ENCODE measurements at regions not wholly inside any gene's neighbourhood (a gene's known extent, or its start where the extent isn't known, plus 50 kb on each side); places are given as distances from the start of the nearest gene placed in this dataset.

- no peak for DNase-seq
Observed at GRCh38 chr18:39843546-39843945, 2111.5 kb upstream of the PIK3C3 start.

GRCh38 chr18:39842366-39842914 is 2112.6 kb upstream of the PIK3C3 start:
- no peak for DNase-seq

- peak; percentile 60 for DNase-seq
Observed at GRCh38 chr18:39841482-39842365, 2113.3 kb upstream of the PIK3C3 start.

GRCh38 chr18:39840856-39841481 is 2114.1 kb upstream of the PIK3C3 start:
- peak; percentile 60 for DNase-seq

GRCh38 chr18:39840406-39840805 is 2114.6 kb upstream of the PIK3C3 start:
- DNase-seq: peak; percentile 55

DNA sequence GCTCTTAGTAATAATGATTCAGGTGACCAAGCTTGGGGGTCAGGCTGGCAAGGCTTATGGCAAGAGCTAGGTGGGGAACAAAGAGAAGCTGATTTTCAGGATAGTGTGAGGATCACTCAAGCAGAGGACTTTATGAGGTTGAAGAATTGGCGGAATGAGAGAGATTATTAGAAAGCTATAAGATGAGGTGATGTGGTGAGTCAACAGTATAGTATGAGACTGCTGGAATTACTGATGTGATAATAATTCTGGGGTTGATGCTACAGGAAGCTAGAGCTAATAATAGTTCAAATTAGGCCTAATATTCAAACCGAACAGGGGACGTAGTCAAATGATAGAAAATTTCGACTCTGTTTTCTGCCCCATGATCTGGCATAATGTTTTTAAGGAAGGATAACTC is 2115.3 kb upstream of the PIK3C3 start:
- no peak for DNase-seq

DNA sequence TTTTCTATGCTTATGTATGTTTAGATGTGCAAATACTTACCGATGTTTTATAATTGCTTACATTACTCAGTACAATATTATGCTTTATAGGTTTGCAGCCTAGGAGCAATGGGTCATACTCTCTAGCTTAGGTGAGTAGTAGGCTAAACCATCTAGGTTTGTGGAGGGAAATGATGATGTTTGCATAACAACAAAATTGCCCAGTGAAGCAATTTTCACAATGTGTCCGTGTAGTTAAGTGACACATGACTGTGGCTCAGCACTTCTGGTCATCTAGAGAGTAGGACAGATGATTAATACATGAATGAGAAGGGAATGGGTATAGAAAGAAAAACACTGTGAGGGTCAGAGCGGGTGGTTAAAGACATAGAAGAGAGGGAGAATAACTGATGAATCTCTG is 2116.2 kb upstream of the PIK3C3 start:
- no peak for DNase-seq

- no peak for DNase-seq
Observed at GRCh38 chr18:39835303-39836030, 2119.6 kb upstream of the PIK3C3 start.

DNA sequence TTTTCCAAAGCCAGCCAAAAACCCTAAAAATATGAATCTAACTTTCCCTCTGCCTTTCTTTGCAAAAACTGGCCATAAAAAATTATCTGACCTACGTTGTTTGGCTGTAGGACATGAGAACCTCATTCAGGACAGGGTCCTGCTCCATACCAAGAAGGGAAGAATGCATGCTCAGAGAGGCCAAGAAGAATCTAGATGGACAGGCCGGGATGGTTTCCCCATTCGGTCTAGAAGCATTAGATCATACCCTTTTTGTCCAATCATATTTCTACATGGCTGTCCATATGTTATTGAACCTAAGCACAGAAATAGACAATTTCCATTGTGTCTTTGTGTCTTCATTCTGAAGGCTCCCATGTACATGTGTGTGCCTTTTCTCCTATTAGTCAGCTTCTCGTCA is 2120.4 kb upstream of the PIK3C3 start:
- DNase-seq: no peak

GRCh38 chr18:39825485-39826150 is 2129.4 kb upstream of the PIK3C3 start:
- no peak for DNase-seq

GRCh38 chr18:39806525-39806924 is 2148.5 kb upstream of the PIK3C3 start:
- no peak for DNase-seq

DNA sequence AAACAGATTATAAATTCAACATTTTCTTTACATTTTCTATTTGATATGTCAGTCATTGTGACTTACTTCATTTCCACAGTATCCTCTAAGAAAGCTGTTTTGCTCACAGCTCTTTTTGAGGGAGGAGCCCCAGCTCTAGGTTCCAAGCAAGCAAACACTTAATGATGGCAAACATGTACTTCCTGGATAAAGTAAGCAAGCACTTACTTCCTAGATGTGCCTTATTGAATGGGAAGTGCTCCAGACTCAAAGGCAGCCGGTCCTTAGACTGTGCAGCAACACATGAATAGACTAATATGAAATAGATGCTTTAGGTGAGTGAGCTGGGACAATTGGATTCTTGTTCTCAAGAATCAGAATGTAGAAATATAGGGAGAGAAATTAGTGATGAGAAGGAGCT is 2149.8 kb upstream of the PIK3C3 start:
- DNase-seq: no peak

- no peak for DNase-seq
Observed at GRCh38 chr18:39802648-39803229, 2152.3 kb upstream of the PIK3C3 start.

DNA sequence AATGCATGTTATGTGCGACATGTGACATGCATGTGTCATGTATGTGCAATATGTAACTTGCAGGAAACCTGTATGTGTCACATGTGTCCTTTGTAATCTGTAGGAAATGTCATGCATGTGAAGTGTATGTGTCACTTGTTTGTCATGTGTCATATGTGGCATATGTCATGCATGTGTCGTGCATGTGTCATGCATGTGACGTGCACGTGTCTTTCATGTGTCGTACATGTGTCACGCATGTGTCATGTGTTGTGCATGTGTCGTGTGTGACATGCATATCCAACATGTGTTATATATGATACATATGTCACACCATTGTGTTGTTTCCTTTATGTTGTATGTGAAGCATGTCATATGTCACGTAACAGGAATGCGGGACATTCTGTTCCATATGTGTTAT is 2153.2 kb upstream of the PIK3C3 start:
- DNase-seq: peak; percentile 8

- DNase-seq: no peak
Observed at GRCh38 chr18:39801010-39801409, 2154.0 kb upstream of the PIK3C3 start.

- DNase-seq: no peak
Observed at GRCh38 chr18:39799006-39799405, 2156.0 kb upstream of the PIK3C3 start.

DNA sequence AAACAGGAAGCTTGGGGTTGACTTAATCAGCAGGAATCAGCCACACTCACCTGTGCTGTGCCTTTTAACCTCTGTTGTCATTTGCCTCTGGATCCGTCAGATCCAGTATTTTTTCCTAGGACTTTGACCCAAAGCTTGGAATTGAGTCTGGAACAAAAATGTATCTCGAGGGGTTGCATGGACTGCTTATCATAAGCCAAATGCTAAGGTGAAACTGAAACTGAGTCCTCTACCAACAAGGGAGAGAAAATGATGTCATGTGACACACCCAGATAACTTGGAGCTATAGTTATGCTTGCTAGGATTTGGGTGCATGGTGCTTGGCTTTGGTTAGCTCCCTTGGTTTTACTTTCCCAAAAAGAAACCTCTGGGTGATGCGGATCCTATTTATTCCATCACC is 2158.6 kb upstream of the PIK3C3 start:
- no peak for DNase-seq

DNA sequence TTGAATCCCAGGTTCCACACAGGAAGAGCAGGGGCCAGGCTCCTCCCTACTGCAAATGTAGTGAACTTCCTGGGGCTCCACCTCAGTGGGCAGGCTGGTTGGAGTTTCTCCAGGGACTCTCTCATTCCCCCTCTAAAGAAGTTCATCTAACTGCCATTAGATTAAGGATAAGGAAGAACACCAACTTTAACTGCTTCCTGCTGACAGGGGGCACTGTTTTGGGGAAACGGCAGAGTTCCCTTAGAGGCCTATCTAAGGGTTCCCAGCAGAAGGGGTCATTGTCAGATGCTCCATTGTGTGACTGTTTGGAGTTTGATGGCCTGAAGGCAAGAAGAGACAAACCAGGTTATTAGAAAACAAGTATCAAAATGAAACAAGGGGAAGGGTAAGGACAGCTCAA is 2159.7 kb upstream of the PIK3C3 start:
- no peak for DNase-seq

- no peak for DNase-seq
Observed at GRCh38 chr18:39793609-39794008, 2161.4 kb upstream of the PIK3C3 start.

DNA sequence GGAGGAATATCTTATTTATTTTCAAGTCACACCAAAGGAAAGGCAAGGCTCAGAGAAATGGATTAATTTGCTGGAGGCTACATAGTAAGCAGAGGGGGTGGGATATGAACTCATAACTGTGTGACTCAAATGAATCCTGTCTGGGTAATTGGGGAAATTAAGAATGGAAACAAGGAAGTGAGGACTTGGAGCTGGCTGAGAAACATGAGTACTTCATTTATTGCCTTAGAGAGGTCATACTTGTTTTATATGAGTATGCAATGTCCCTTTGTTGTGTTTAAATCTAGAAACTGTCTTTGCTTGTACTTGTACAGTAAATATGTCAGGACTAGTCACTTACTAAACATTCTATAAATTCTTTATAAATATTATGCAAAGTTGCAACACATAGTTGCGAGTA is 2166.7 kb upstream of the PIK3C3 start:
- DNase-seq: no peak

DNA sequence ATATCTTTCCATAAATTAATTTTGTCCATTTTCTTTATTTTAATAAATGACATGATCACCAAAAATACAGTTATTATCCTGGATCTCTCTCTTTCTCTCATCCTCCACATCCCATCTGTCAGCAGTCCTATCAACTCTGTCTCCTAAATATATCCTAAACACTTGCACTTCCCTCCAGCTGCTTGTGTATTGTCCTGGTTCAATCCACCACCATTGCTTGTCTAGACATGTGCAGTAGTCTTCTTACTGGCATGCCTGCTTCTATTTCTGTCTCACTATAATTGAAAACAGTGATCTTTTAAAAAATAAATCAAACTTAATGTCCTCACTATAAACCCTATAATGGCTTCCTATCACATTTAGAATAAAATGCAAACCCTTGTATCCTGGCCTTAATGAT is 2168.6 kb upstream of the PIK3C3 start:
- peak; percentile 11 for DNase-seq

GRCh38 chr18:39784541-39784940 is 2170.5 kb upstream of the PIK3C3 start:
- DNase-seq: no peak
